ENCODE measurements at regions not wholly inside any gene's neighbourhood (a gene's known extent, or its start where the extent isn't known, plus 50 kb on each side); places are given as distances from the start of the nearest gene placed in this dataset.

- peak; percentile 29 for DNase-seq
These were observed 350.5 kb downstream of the KCNRG start for GRCh38 chr13:50365408-50366391.

- no peak for DNase-seq
These were observed 351.4 kb downstream of the KCNRG start for GRCh38 chr13:50366488-50367174.

GRCh38 chr13:50369646-50370045, 354.4 kb downstream of the KCNRG start:
- DNase-seq: no peak

- no peak for DNase-seq
These were observed 355.2 kb downstream of the KCNRG start for GRCh38 chr13:50370303-50370950.

GRCh38 chr13:50374517-50374916, 359.3 kb downstream of the KCNRG start:
- DNase-seq: no peak

GRCh38 chr13:50375792-50376191, 360.5 kb downstream of the KCNRG start:
- no peak for DNase-seq

- no peak for DNase-seq
These were observed 361.8 kb downstream of the KCNRG start for GRCh38 chr13:50376895-50377575.

- DNase-seq: no peak
These were observed 362.6 kb downstream of the KCNRG start for GRCh38 chr13:50377726-50378270.

- no peak for DNase-seq
These were observed 363.3 kb downstream of the KCNRG start for GRCh38 chr13:50378509-50379044.

- no peak for DNase-seq
These were observed 364.3 kb downstream of the KCNRG start for GRCh38 chr13:50379584-50379983.

- no peak for DNase-seq
These were observed 365.7 kb downstream of the KCNRG start for GRCh38 chr13:50380905-50381304.

- DNase-seq: no peak
These were observed 367.3 kb downstream of the KCNRG start for GRCh38 chr13:50382511-50382910.

- no peak for DNase-seq
These were observed 367.7 kb downstream of the KCNRG start for GRCh38 chr13:50382951-50383350.

- DNase-seq: no peak
These were observed 369.5 kb downstream of the KCNRG start for GRCh38 chr13:50384724-50385123.

GRCh38 chr13:50386541-50387050, 371.4 kb downstream of the KCNRG start:
- no peak for DNase-seq

GRCh38 chr13:50387051-50387581, 371.9 kb downstream of the KCNRG start:
- peak; percentile 18 for DNase-seq

GRCh38 chr13:50388481-50388880, 373.2 kb downstream of the KCNRG start:
- DNase-seq: no peak

- no peak for DNase-seq
These were observed 374.5 kb downstream of the KCNRG start for GRCh38 chr13:50389726-50390125.

GRCh38 chr13:50390503-50391248, 375.4 kb downstream of the KCNRG start:
- DNase-seq: no peak

- no peak for DNase-seq
These were observed 377.7 kb downstream of the KCNRG start for GRCh38 chr13:50392977-50393376.

GRCh38 chr13:50393628-50394027, 378.4 kb downstream of the KCNRG start:
- DNase-seq: no peak

Measured in activated T-cell treated with anti-CD3 and anti-CD28 coated beads for 4 hours (primary cell).